ENCODE measurements at regions not wholly inside any gene's neighbourhood (a gene's known extent, or its start where the extent isn't known, plus 50 kb on each side); places are given as distances from the start of the nearest gene placed in this dataset.

GRCh38 chr3:72397586-72397985 is 450.7 kb downstream of the SHQ1 start:
- no peak for TF ChIP-seq CTCF (conservative IDR thresholded peaks at IDR 0.05; ENCODE audit: low read depth, low read length)
- no peak for DNase-seq (ENCODE audit: low read depth)
- no peak overlapping the region for H3K4me3 ChIP-seq (ENCODE audit: low read depth, low read length)

GRCh38 chr3:72396899-72397298 is 451.3 kb downstream of the SHQ1 start:
- TF ChIP-seq CTCF (conservative IDR thresholded peaks at IDR 0.05; ENCODE audit: low read depth, low read length) = no peak
- DNase-seq (ENCODE audit: low read depth) = no peak
- H3K4me3 ChIP-seq (ENCODE audit: low read depth, low read length) = no peak overlapping the region

GRCh38 chr3:72395776-72396311 is 452.4 kb downstream of the SHQ1 start:
- TF ChIP-seq CTCF (conservative IDR thresholded peaks at IDR 0.05; ENCODE audit: low read depth, low read length) = no peak
- DNase-seq (ENCODE audit: low read depth) = no peak
- H3K4me3 ChIP-seq (ENCODE audit: low read depth, low read length) = no peak overlapping the region

- no peak for DNase-seq (ENCODE audit: low read depth)
- no peak for TF ChIP-seq CTCF (conservative IDR thresholded peaks at IDR 0.05; ENCODE audit: low read depth, low read length)
- H3K4me3 ChIP-seq (ENCODE audit: low read depth, low read length) = no peak overlapping the region
These were observed 454.8 kb downstream of the SHQ1 start for GRCh38 chr3:72393455-72393854.

GRCh38 chr3:72391659-72392058 is 456.6 kb downstream of the SHQ1 start:
- TF ChIP-seq CTCF (conservative IDR thresholded peaks at IDR 0.05; ENCODE audit: low read depth, low read length) = no peak

GRCh38 chr3:72390841-72391240 is 457.4 kb downstream of the SHQ1 start:
- no peak overlapping the region for H3K4me3 ChIP-seq (ENCODE audit: low read depth, low read length)
- TF ChIP-seq CTCF (conservative IDR thresholded peaks at IDR 0.05; ENCODE audit: low read depth, low read length) = no peak
- DNase-seq (ENCODE audit: low read depth) = peak; percentile 66

More at GRCh38 chr3:72391659-72392058, 456.6 kb downstream of the SHQ1 start:
- DNase-seq (ENCODE audit: low read depth) = peak; percentile 26
- no peak overlapping the region for H3K4me3 ChIP-seq (ENCODE audit: low read depth, low read length)

GRCh38 chr3:72388644-72389043 is 459.6 kb downstream of the SHQ1 start:
- DNase-seq (ENCODE audit: low read depth) = no peak
- no peak overlapping the region for H3K4me3 ChIP-seq (ENCODE audit: low read depth, low read length)
- no peak for TF ChIP-seq CTCF (conservative IDR thresholded peaks at IDR 0.05; ENCODE audit: low read depth, low read length)

All from choroid plexus epithelial cell (primary cell).